HepG2 (cell line): ENCODE measurements at regions not wholly inside any gene's neighbourhood (a gene's known extent, or its start where the extent isn't known, plus 50 kb on each side); places are given as distances from the start of the nearest gene placed in this dataset.

Experiments used
- ATAC-seq: fragments of 200-7000 bp; cut with Tn5 transposase; 3 replicates; pipeline ENCODE4 v1.9.1; 2020; ENCODE audit warnings: mild to moderate bottlenecking, moderate library complexity
- BruUV-seq: library from RNA; stranded (reverse); fragments of 400-500 nt; replicated peaks from 2 replicates; lab custom pipeline; 2021; lab: Mats Ljungman, UMichigan
- CTCF ChIA-PET: fragments of 300-600 bp; formaldehyde crosslinking; extraction: SDS; loops from one replicate; lab custom pipeline; 2021; ENCODE audit warnings: low total read pairs, inconsistent platforms, low intra/inter-chr PET ratio; lab: Yijun Ruan, JAX
- POLR2A ChIA-PET: fragments of 350-600 bp; sonication (Branson Sonifier 250); formaldehyde crosslinking; loops from one replicate; lab custom pipeline; 2020; ENCODE audit warnings: antibody characterized with exemption, inconsistent platforms; lab: Yijun Ruan, JAX
- DNase-seq: peaks from one replicate; pipeline ENCODE4 v3.0.0-alpha.2; 2015; ENCODE audit warnings: low spot score
- FAIRE-seq: peaks from 3 replicates; lab custom pipeline; 2011; peaks lifted over from hg19 to GRCh38; lab: Jason Lieb, UNC
- H2AFZ ChIP-seq: one replicate; pipeline ENCODE4 v1.6.1; 2011; ENCODE audit warnings: low read length, inconsistent platforms
- H3K27ac ChIP-seq: fragments of 300-600 bp; 3 replicates; pipeline ENCODE4 v1.8.0; 2011; ENCODE audit warnings: mixed run types, mild to moderate bottlenecking, mixed read lengths, low read length, inconsistent platforms; ENCODE audit not compliant: insufficient read depth; ENCODE audit errors: extremely low read length
- H3K27me3 ChIP-seq, 2 experiments: fragments of 200-600 bp in 1 of 2; 2 replicates in 1 of 2; 3 replicates in 1 of 2; pipeline versions ENCODE4 v1.6.0 to v1.8.0; 2011; ENCODE audit warnings: low read length in 2 of 2, mild to moderate bottlenecking in 2 of 2, moderate library complexity in 2 of 2, inconsistent platforms in 1 of 2; ENCODE audit not compliant: insufficient read depth in 2 of 2, control insufficient read depth in 1 of 2
- H3K36me3 ChIP-seq, 2 experiments: fragments of 200-600 bp in 1 of 2; replicated peaks in 1 of 2; 2 replicates in 1 of 2; 3 replicates in 1 of 2; pipeline versions ENCODE4 v1.5.1 to v1.8.0; 2011; ENCODE audit warnings: low read length in 2 of 2, inconsistent platforms in 1 of 2; ENCODE audit not compliant: insufficient read depth in 2 of 2, control insufficient read depth in 1 of 2
- H3K4me1 ChIP-seq: 2 replicates; pipeline ENCODE4 v1.5.1; 2012; ENCODE audit warnings: low read length, inconsistent platforms; ENCODE audit not compliant: insufficient read depth
- H3K4me2 ChIP-seq: 2 replicates; pipeline ENCODE4 v1.6.0; 2011; ENCODE audit warnings: low read depth, low read length, inconsistent platforms
- H3K4me3 ChIP-seq, 3 experiments: fragments of 200-600 bp in 1 of 3; sonication (generic), shearing (Covaris generic) in 1 of 3; replicated peaks in 1 of 3; 2 replicates each; pipeline ENCODE4 v1.5.1; 2011 to 2016; ENCODE audit warnings: low read length in 3 of 3, inconsistent platforms in 2 of 3, low read depth in 2 of 3, mild to moderate bottlenecking in 2 of 3, control low read depth in 1 of 3, mixed read lengths in 1 of 3; ENCODE audit not compliant: insufficient read depth in 1 of 3
- H3K79me2 ChIP-seq: one replicate; pipeline ENCODE4 v1.6.1; 2011; ENCODE audit warnings: low read length, inconsistent platforms; ENCODE audit not compliant: insufficient read depth
- H3K9ac ChIP-seq: 2 replicates; pipeline ENCODE4 v1.6.0; 2011; ENCODE audit warnings: mild to moderate bottlenecking, low read depth, low read length, inconsistent platforms; ENCODE audit not compliant: insufficient read depth
- H3K9me3 ChIP-seq: 2 replicates; pipeline ENCODE4 v1.5.1; 2012; ENCODE audit warnings: mild to moderate bottlenecking, low read length
- H4K20me1 ChIP-seq: 2 replicates; pipeline ENCODE4 v1.6.0; 2011; ENCODE audit warnings: inconsistent platforms, mild to moderate bottlenecking, low read length, moderate library complexity; ENCODE audit not compliant: insufficient read depth
- BHLHE40 ChIP-seq: IDR thresholded peaks from 2 replicates; pipeline ENCODE4 v1.6.1; 2011; ENCODE audit warnings: low read length, improper control_type of control experiment
- BRD4 ChIP-seq: sonication (generic); formaldehyde crosslinking; IDR thresholded peaks from 2 replicates; pipeline ENCODE4 v1.4.0; 2020; ENCODE audit warnings: missing genetic modification reagents
- CENPT ChIP-seq: sonication (generic); formaldehyde crosslinking; IDR thresholded peaks from 2 replicates; pipeline ENCODE4 v1.8.0; 2022; ENCODE audit warnings: low read depth, mild to moderate bottlenecking, moderate library complexity, missing genetic modification reagents
- DBP ChIP-seq: sonication (generic); formaldehyde crosslinking; IDR thresholded peaks from 2 replicates; pipeline ENCODE4 v1.4.0; 2020; ENCODE audit warnings: missing genetic modification reagents; ENCODE audit errors: not compliant biosample characterization
- FOXA3 ChIP-seq: IDR thresholded peaks from 2 replicates; pipeline ENCODE4 v1.6.1; 2016; ENCODE audit warnings: missing genetic modification reagents, missing compliant biosample characterization
- FOXK2 ChIP-seq: fragments of 450-650 bp; IDR thresholded peaks from 2 replicates; pipeline ENCODE4 v1.6.1; 2016
- GABPA ChIP-seq, 2 experiments: IDR thresholded peaks; 2 replicates each; pipeline ENCODE4 v1.6.1; 2011 to 2016; ENCODE audit warnings: low read depth in 2 of 2, low read length in 1 of 2, missing biosample characterization in 1 of 2, missing genetic modification characterization in 1 of 2
- MAFG ChIP-seq: sonication (generic); formaldehyde crosslinking; IDR thresholded peaks from 2 replicates; pipeline ENCODE4 v1.5.1; 2020; ENCODE audit warnings: mild to moderate bottlenecking, missing genetic modification reagents
- MAFK ChIP-seq, 2 experiments: IDR thresholded peaks in 1 of 2; conservative IDR thresholded peaks in 1 of 2; 2 replicates each; pipeline ENCODE4 v1.6.1; 2011; ENCODE audit warnings: improper control_type of control experiment in 2 of 2, low read length in 2 of 2
- NCOA2 ChIP-seq: sonication (generic); formaldehyde crosslinking; IDR thresholded peaks from 2 replicates; pipeline ENCODE4 v1.8.0; 2022; ENCODE audit warnings: inconsistent platforms
- SCMH1 ChIP-seq: sonication (generic); formaldehyde crosslinking; IDR thresholded peaks from 2 replicates; pipeline ENCODE4 v1.9.0; 2021; ENCODE audit warnings: missing genetic modification reagents, mild to moderate bottlenecking, borderline replicate concordance
- TGIF2 ChIP-seq: IDR thresholded peaks from 2 replicates; pipeline ENCODE4 v1.6.1; 2016; ENCODE audit warnings: control low read depth, missing compliant biosample characterization
- TMF1 ChIP-seq: sonication (generic); formaldehyde crosslinking; IDR thresholded peaks from 2 replicates; pipeline ENCODE4 v1.8.1; 2022; ENCODE audit warnings: low read depth, missing genetic modification reagents
- ZNF33B ChIP-seq: sonication (generic); formaldehyde crosslinking; IDR thresholded peaks from 2 replicates; pipeline ENCODE4 v1.5.1; 2020; ENCODE audit warnings: mild to moderate bottlenecking, missing genetic modification reagents
- ZNF569 ChIP-seq: sonication (generic); formaldehyde crosslinking; IDR thresholded peaks from 2 replicates; pipeline ENCODE4 v1.5.0; 2020; ENCODE audit warnings: mild to moderate bottlenecking, missing genetic modification reagents, moderate library complexity, borderline replicate concordance
- ZNF652 ChIP-seq: IDR thresholded peaks from 2 replicates; pipeline ENCODE4 v1.6.1; 2016; ENCODE audit warnings: low read depth, borderline replicate concordance
- ZNF83 ChIP-seq: sonication (generic); formaldehyde crosslinking; IDR thresholded peaks from 2 replicates; pipeline ENCODE4 v1.4.0; 2020; ENCODE audit warnings: missing genetic modification reagents, mild to moderate bottlenecking, borderline replicate concordance
- WGBS: methylation state at CpG from one replicate; pipeline ENCODE4 v1.1.6; 2017; ENCODE audit warnings: low lambda C conversion rate; 5-methylcytosine and 5-hydroxymethylcytosine counted together
- in situ Hi-C: cut with HindIII; loops from 2 replicates; pipeline ENCODE4 v1.10.0; 2017; ENCODE audit warnings: low pct_unique_long_range_greater_than_20kb; ENCODE audit not compliant: extremely low pct_ligation_motif_present
- intact Hi-C: fragments of 100-400 bp; cut with micrococcal nuclease; formaldehyde crosslinking; loops from one replicate; pipeline ENCODE4 v1.10.0; 2022; ENCODE audit not compliant: unreplicated experiment

- ATAC-seq: peak; percentile 77
- no peaks in the 10 kb centered on the region for H3K4me1 ChIP-seq
- H3K4me2 ChIP-seq: no peak overlapping the region
- H3K27me3 ChIP-seq: no peaks in the 10 kb centered on the region
- no peak overlapping the region for H2AFZ ChIP-seq
- no peak for DNase-seq
- H3K9me3 ChIP-seq: no peaks in the 10 kb centered on the region
- BruUV-seq: no TSS peak
- H3K27ac ChIP-seq: no peak overlapping the region
- no peaks in the 10 kb centered on the region for H4K20me1 ChIP-seq
- POLR2A ChIA-PET: no interaction called here
- no peaks in the 10 kb centered on the region for H3K79me2 ChIP-seq
- WGBS: 6% methylated on average over 3 of the region's 5 CpGs
- no peak overlapping the region for H3K4me3 ChIP-seq
- H3K36me3 ChIP-seq: no peaks in the 10 kb centered on the region
- in situ Hi-C loops: loop anchor here (10.0 kb wide), 1 partner anchor 256 kb away; no protein-coding TSS in a partner anchor
- intact Hi-C loops: no loop called here
- CTCF ChIA-PET: no interaction called here
- H3K9ac ChIP-seq: no peak overlapping the region
- no peak for TF ChIP-seq NCOA2 (CRISPR knock-in tag)
- TF ChIP-seq BHLHE40: peak; percentile 53; the same call in 1 of the 2 replicates
- no peak for FAIRE-seq
These were observed 199.5 kb upstream of the UGT8 start for GRCh38 chr4:114399105-114399504.

GRCh38 chr4:114400531-114400930, 198.1 kb upstream of the UGT8 start:
- ATAC-seq (no peak), FAIRE-seq (no peak), DNase-seq (no peak)
- Histone ChIP-seq H3K4me3 (no peak overlapping the region), H3K4me2 (no peak overlapping the region), H3K27me3 (no peaks in the 10 kb centered on the region), H3K27ac (no peak overlapping the region), H2AFZ (no peak overlapping the region), H3K9me3 (no peaks in the 10 kb centered on the region), H4K20me1 (no peaks in the 10 kb centered on the region), H3K4me1 (no peaks in the 10 kb centered on the region), H3K36me3 (no peaks in the 10 kb centered on the region), H3K79me2 (no peaks in the 10 kb centered on the region), H3K9ac (no peak overlapping the region)
- CTCF ChIA-PET: no interaction called here
- intact Hi-C loops: no loop called here
- in situ Hi-C loops: no loop called here
- POLR2A ChIA-PET: no interaction called here
- BruUV-seq: no TSS peak
- 0% methylated on average over 1 of the region's 1 CpG for WGBS
- no peak for TF ChIP-seq CENPT (CRISPR knock-in tag)
- TF ChIP-seq GABPA (IDR thresholded peaks at IDR 0.05; ENCODE audit: low read depth, low read length): no peak
- TF ChIP-seq GABPA (CRISPR knock-in tag; IDR thresholded peaks at IDR 0.05; ENCODE audit: low read depth): no peak
- no peak for TF ChIP-seq TMF1 (CRISPR knock-in tag)
- no peak for TF ChIP-seq ZNF569 (CRISPR knock-in tag)
- no peak for TF ChIP-seq TGIF2 (CRISPR knock-in tag)
- no peak for TF ChIP-seq DBP (CRISPR knock-in tag)
- TF ChIP-seq ZNF83: no peak
- TF ChIP-seq FOXA3 (CRISPR knock-in tag): no peak
- no peak for TF ChIP-seq MAFK (conservative IDR thresholded peaks at IDR 0.05 in 1 of 2, IDR thresholded peaks at IDR 0.05 in 1 of 2; ENCODE audit: low read length in 2 of 2)
- no peak for TF ChIP-seq SCMH1
- TF ChIP-seq FOXK2: no peak
- TF ChIP-seq ZNF33B (CRISPR knock-in tag): no peak
- TF ChIP-seq BRD4: no peak
- no peak for TF ChIP-seq ZNF652 (CRISPR knock-in tag)
- no peak for TF ChIP-seq MAFG (CRISPR knock-in tag)
